ENCODE measurements at regions not wholly inside any gene's neighbourhood (a gene's known extent, or its start where the extent isn't known, plus 50 kb on each side); places are given as distances from the start of the nearest gene placed in this dataset.
"Not testable (repeated sequence)": the region's sequence is repeated elsewhere in the genome, so short reads cannot be mapped to it uniquely, and the experiment has no call there.

- H3K4me3 ChIP-seq (ENCODE audit: low read length in 3 of 3), result no peak overlapping the region
- no peak overlapping the region for H3K27ac ChIP-seq (ENCODE audit: low read depth, low read length)
Measured at GRCh38 chr5:6244339-6244714, 134.0 kb downstream of the MED10 start.

GRCh38 chr5:6243706-6244338, 134.5 kb downstream of the MED10 start:
- Histone ChIP-seq H3K27me3 (ENCODE audit: control insufficient read depth in 3 of 3, insufficient read depth in 3 of 3, low read length in 3 of 3) (no peaks in the 10 kb centered on the region), H3K9ac (ENCODE audit: low read depth in 1 of 3, low read length in 3 of 3) (no peak overlapping the region), H3K27ac (ENCODE audit: low read depth, low read length) (no peak overlapping the region), H3K4me3 (ENCODE audit: low read length in 3 of 3) (no peak overlapping the region), H3K9me3 (ENCODE audit: control insufficient read depth in 3 of 3, low read length in 3 of 3) (no peaks in the 10 kb centered on the region), H3K4me1 (ENCODE audit: control insufficient read depth in 3 of 3, insufficient read depth in 3 of 3, low read length in 3 of 3) (no peaks in the 10 kb centered on the region), H3K36me3 (ENCODE audit: control insufficient read depth in 3 of 3, insufficient read depth in 3 of 3, low read length in 3 of 3) (no peaks in the 10 kb centered on the region)

More at GRCh38 chr5:6244339-6244714, 134.0 kb downstream of the MED10 start:
- Histone ChIP-seq H3K27me3 (ENCODE audit: control insufficient read depth in 3 of 3, insufficient read depth in 3 of 3, low read length in 3 of 3) (no peaks in the 10 kb centered on the region), H3K9me3 (ENCODE audit: control insufficient read depth in 3 of 3, low read length in 3 of 3) (no peaks in the 10 kb centered on the region), H3K36me3 (ENCODE audit: control insufficient read depth in 3 of 3, insufficient read depth in 3 of 3, low read length in 3 of 3) (no peaks in the 10 kb centered on the region), H3K9ac (ENCODE audit: low read depth in 1 of 3, low read length in 3 of 3) (no peak overlapping the region), H3K4me1 (ENCODE audit: control insufficient read depth in 3 of 3, insufficient read depth in 3 of 3, low read length in 3 of 3) (no peaks in the 10 kb centered on the region)

GRCh38 chr5:6241056-6241455, 137.3 kb downstream of the MED10 start:
- H3K4me1 ChIP-seq (ENCODE audit: control insufficient read depth in 3 of 3, insufficient read depth in 3 of 3, low read length in 3 of 3); H3K36me3 ChIP-seq (ENCODE audit: control insufficient read depth in 3 of 3, insufficient read depth in 3 of 3, low read length in 3 of 3); H3K27me3 ChIP-seq (ENCODE audit: control insufficient read depth in 3 of 3, insufficient read depth in 3 of 3, low read length in 3 of 3); H3K9ac ChIP-seq (ENCODE audit: low read depth in 1 of 3, low read length in 3 of 3); H3K9me3 ChIP-seq (ENCODE audit: control insufficient read depth in 3 of 3, low read length in 3 of 3); H3K4me3 ChIP-seq (ENCODE audit: low read length in 3 of 3); H3K27ac ChIP-seq (ENCODE audit: low read depth, low read length): not testable (repeated sequence)

- no peak overlapping the region for H3K9ac ChIP-seq (ENCODE audit: low read depth in 1 of 3, low read length in 3 of 3)
- H3K27ac ChIP-seq (ENCODE audit: low read depth, low read length), result no peak overlapping the region
- H3K27me3 ChIP-seq (ENCODE audit: control insufficient read depth in 3 of 3, insufficient read depth in 3 of 3, low read length in 3 of 3), result no peaks in the 10 kb centered on the region
- H3K4me1 ChIP-seq (ENCODE audit: control insufficient read depth in 3 of 3, insufficient read depth in 3 of 3, low read length in 3 of 3), result no peaks in the 10 kb centered on the region
- no peaks in the 10 kb centered on the region for H3K9me3 ChIP-seq (ENCODE audit: control insufficient read depth in 3 of 3, low read length in 3 of 3)
- no peak overlapping the region for H3K4me3 ChIP-seq (ENCODE audit: low read length in 3 of 3)
- H3K36me3 ChIP-seq (ENCODE audit: control insufficient read depth in 3 of 3, insufficient read depth in 3 of 3, low read length in 3 of 3), result no peaks in the 10 kb centered on the region
Measured at GRCh38 chr5:6236858-6237481, 141.4 kb downstream of the MED10 start.

- Histone ChIP-seq H3K4me3 (ENCODE audit: low read length in 3 of 3) (no peak overlapping the region), H3K27ac (ENCODE audit: low read depth, low read length) (no peak overlapping the region), H3K4me1 (ENCODE audit: control insufficient read depth in 3 of 3, insufficient read depth in 3 of 3, low read length in 3 of 3) (no peaks in the 10 kb centered on the region), H3K9me3 (ENCODE audit: control insufficient read depth in 3 of 3, low read length in 3 of 3) (no peaks in the 10 kb centered on the region), H3K9ac (ENCODE audit: low read depth in 1 of 3, low read length in 3 of 3) (no peak overlapping the region), H3K27me3 (ENCODE audit: control insufficient read depth in 3 of 3, insufficient read depth in 3 of 3, low read length in 3 of 3) (no peaks in the 10 kb centered on the region), H3K36me3 (ENCODE audit: control insufficient read depth in 3 of 3, insufficient read depth in 3 of 3, low read length in 3 of 3) (no peaks in the 10 kb centered on the region)
Measured at GRCh38 chr5:6236170-6236793, 142.1 kb downstream of the MED10 start.

- no peak overlapping the region for H3K4me3 ChIP-seq (ENCODE audit: low read length in 3 of 3)
- no peaks in the 10 kb centered on the region for H3K4me1 ChIP-seq (ENCODE audit: control insufficient read depth in 3 of 3, insufficient read depth in 3 of 3, low read length in 3 of 3)
- H3K36me3 ChIP-seq (ENCODE audit: control insufficient read depth in 3 of 3, insufficient read depth in 3 of 3, low read length in 3 of 3), result no peaks in the 10 kb centered on the region
- H3K27ac ChIP-seq (ENCODE audit: low read depth, low read length), result no peak overlapping the region
- H3K9me3 ChIP-seq (ENCODE audit: control insufficient read depth in 3 of 3, low read length in 3 of 3), result no peaks in the 10 kb centered on the region
- no peaks in the 10 kb centered on the region for H3K27me3 ChIP-seq (ENCODE audit: control insufficient read depth in 3 of 3, insufficient read depth in 3 of 3, low read length in 3 of 3)
- no peak overlapping the region for H3K9ac ChIP-seq (ENCODE audit: low read depth in 1 of 3, low read length in 3 of 3)
Measured at GRCh38 chr5:6235726-6236125, 142.6 kb downstream of the MED10 start.

- Histone ChIP-seq H3K27ac (ENCODE audit: low read depth, low read length) (no peak overlapping the region), H3K4me1 (ENCODE audit: control insufficient read depth in 3 of 3, insufficient read depth in 3 of 3, low read length in 3 of 3) (no peaks in the 10 kb centered on the region), H3K36me3 (ENCODE audit: control insufficient read depth in 3 of 3, insufficient read depth in 3 of 3, low read length in 3 of 3) (no peaks in the 10 kb centered on the region), H3K4me3 (ENCODE audit: low read length in 3 of 3) (no peak overlapping the region), H3K9ac (ENCODE audit: low read depth in 1 of 3, low read length in 3 of 3) (no peak overlapping the region), H3K9me3 (ENCODE audit: control insufficient read depth in 3 of 3, low read length in 3 of 3) (no peaks in the 10 kb centered on the region), H3K27me3 (ENCODE audit: control insufficient read depth in 3 of 3, insufficient read depth in 3 of 3, low read length in 3 of 3) (no peaks in the 10 kb centered on the region)
Measured at GRCh38 chr5:6228257-6229250, 149.8 kb downstream of the MED10 start.

GRCh38 chr5:6225121-6225607, 153.2 kb downstream of the MED10 start:
- Histone ChIP-seq H3K4me3 (ENCODE audit: low read length in 3 of 3) (no peak overlapping the region), H3K9ac (ENCODE audit: low read depth in 1 of 3, low read length in 3 of 3) (no peak overlapping the region), H3K36me3 (ENCODE audit: control insufficient read depth in 3 of 3, insufficient read depth in 3 of 3, low read length in 3 of 3) (no peaks in the 10 kb centered on the region), H3K9me3 (ENCODE audit: control insufficient read depth in 3 of 3, low read length in 3 of 3) (no peaks in the 10 kb centered on the region), H3K27me3 (ENCODE audit: control insufficient read depth in 3 of 3, insufficient read depth in 3 of 3, low read length in 3 of 3) (no peaks in the 10 kb centered on the region), H3K27ac (ENCODE audit: low read depth, low read length) (no peak overlapping the region), H3K4me1 (ENCODE audit: control insufficient read depth in 3 of 3, insufficient read depth in 3 of 3, low read length in 3 of 3) (no peaks in the 10 kb centered on the region)

- Histone ChIP-seq H3K4me3 (ENCODE audit: low read length in 3 of 3) (no peak overlapping the region), H3K27me3 (ENCODE audit: control insufficient read depth in 3 of 3, insufficient read depth in 3 of 3, low read length in 3 of 3) (no peaks in the 10 kb centered on the region), H3K9me3 (ENCODE audit: control insufficient read depth in 3 of 3, low read length in 3 of 3) (no peaks in the 10 kb centered on the region), H3K4me1 (ENCODE audit: control insufficient read depth in 3 of 3, insufficient read depth in 3 of 3, low read length in 3 of 3) (no peaks in the 10 kb centered on the region), H3K9ac (ENCODE audit: low read depth in 1 of 3, low read length in 3 of 3) (no peak overlapping the region), H3K36me3 (ENCODE audit: control insufficient read depth in 3 of 3, insufficient read depth in 3 of 3, low read length in 3 of 3) (no peaks in the 10 kb centered on the region), H3K27ac (ENCODE audit: low read depth, low read length) (no peak overlapping the region)
Measured at GRCh38 chr5:6224406-6224805, 153.9 kb downstream of the MED10 start.

Data from skeletal muscle tissue (tissue), 3 donors.